Activated CD4-positive, alpha-beta T cell treated with anti-CD3 and anti-CD28 coated beads for 36 hours (primary cell): ENCODE measurements at regions not wholly inside any gene's neighbourhood (a gene's known extent, or its start where the extent isn't known, plus 50 kb on each side); places are given as distances from the start of the nearest gene placed in this dataset.
A peak's percentile ranks its signal among the peaks of the same experiment; 100 is the strongest.

Experiments used
- ATAC-seq: fragments of 200-7000 bp; cut with Tn5 transposase; one replicate; pipeline ENCODE4 v1.10.0; 2021; ENCODE audit warnings: mild to moderate bottlenecking, moderate library complexity
- CTCF ChIA-PET: fragments of 350-600 bp; sonication (Branson Sonifier 250); formaldehyde crosslinking; loops from one replicate; lab custom pipeline; 2021; ENCODE audit warnings: antibody characterized with exemption; lab: Charles Lee
- POLR2A ChIA-PET: fragments of 350-600 bp; sonication (Branson Sonifier 250); formaldehyde crosslinking; loops from one replicate; lab custom pipeline; 2021; ENCODE audit warnings: antibody characterized with exemption, inconsistent platforms; lab: Charles Lee
- DNase-seq: peaks from one replicate; pipeline ENCODE4 v3.0.0-alpha.2; 2020
- H3K27ac Mint-ChIP-seq: one replicate; pipeline ENCODE4 v1.8.0; 2021; ENCODE audit warnings: mixed read lengths
- H3K27me3 Mint-ChIP-seq: one replicate; pipeline ENCODE4 v1.8.0; 2021; ENCODE audit warnings: mixed read lengths
- H3K36me3 Mint-ChIP-seq: one replicate; pipeline ENCODE4 v1.8.0; 2021; ENCODE audit warnings: low read depth, mixed read lengths
- H3K4me1 Mint-ChIP-seq: one replicate; pipeline ENCODE4 v1.8.0; 2021; ENCODE audit warnings: mixed read lengths
- H3K4me3 Mint-ChIP-seq: one replicate; pipeline ENCODE4 v1.8.0; 2021; ENCODE audit warnings: mild to moderate bottlenecking, moderate library complexity, mixed read lengths
- H3K9me3 Mint-ChIP-seq: one replicate; pipeline ENCODE4 v1.8.0; 2021; ENCODE audit warnings: low read depth, mixed read lengths
- intact Hi-C, 2 experiments: fragments of 100-400 bp; cut with DNase I in 1 of 2; cut with micrococcal nuclease in 1 of 2; formaldehyde crosslinking; loops; one replicate each; pipeline versions ENCODE4 v1.14.2 to v1.15.1; 2022 to 2024; cut with DNase I, micrococcal nuclease

GRCh38 chr7:68680235-68680872 lies 917.9 kb upstream of the AUTS2 start:
- no peaks in the 10 kb centered on the region for H3K27me3 Mint-ChIP-seq
- no peak overlapping the region for H3K4me3 Mint-ChIP-seq
- no peak for DNase-seq
- POLR2A ChIA-PET: no interaction called here
- H3K36me3 Mint-ChIP-seq: no peaks in the 10 kb centered on the region
- no peak overlapping the region for H3K27ac Mint-ChIP-seq
- intact Hi-C loops: no loop called here
- H3K9me3 Mint-ChIP-seq: peaks cover 7% of the 10 kb centered on the region
- no peak for ATAC-seq
- H3K4me1 Mint-ChIP-seq: no peaks in the 10 kb centered on the region
- CTCF ChIA-PET: no interaction called here

GRCh38 chr7:68682910-68683309 lies 915.4 kb upstream of the AUTS2 start:
- POLR2A ChIA-PET: no interaction called here
- Mint-ChIP-seq H3K27ac (no peak overlapping the region), H3K4me1 (no peaks in the 10 kb centered on the region), H3K36me3 (no peaks in the 10 kb centered on the region), H3K4me3 (no peak overlapping the region), H3K27me3 (no peaks in the 10 kb centered on the region), H3K9me3 (peaks cover 8% of the 10 kb centered on the region)
- intact Hi-C loops: no loop called here
- DNase-seq (no peak), ATAC-seq (no peak)
- CTCF ChIA-PET: no interaction called here

GRCh38 chr7:68684246-68684839 lies 913.9 kb upstream of the AUTS2 start:
- no peak for DNase-seq
- Mint-ChIP-seq H3K36me3 (no peaks in the 10 kb centered on the region), H3K4me1 (no peaks in the 10 kb centered on the region), H3K27me3 (no peaks in the 10 kb centered on the region), H3K27ac (no peak overlapping the region), H3K4me3 (no peak overlapping the region), H3K9me3 (peaks cover 8% of the 10 kb centered on the region)
- ChIA-PET POLR2A (no interaction called here), CTCF (interaction anchor here (0.6 kb wide), 1 partner anchor 700 kb away, joined by 3 read pairs; no protein-coding TSS in a partner anchor)
- no peak for ATAC-seq
- intact Hi-C loops: no loop called here

- H3K9me3 Mint-ChIP-seq: peaks cover 9% of the 10 kb centered on the region
- intact Hi-C loops: no loop called here
- no peaks in the 10 kb centered on the region for H3K4me1 Mint-ChIP-seq
- no peaks in the 10 kb centered on the region for H3K36me3 Mint-ChIP-seq
- POLR2A ChIA-PET: no interaction called here
- CTCF ChIA-PET: interaction anchor here (0.6 kb wide), 1 partner anchor 700 kb away, joined by 3 read pairs; no protein-coding TSS in a partner anchor
- H3K27me3 Mint-ChIP-seq: no peaks in the 10 kb centered on the region
- no peak overlapping the region for H3K4me3 Mint-ChIP-seq
- no peak overlapping the region for H3K27ac Mint-ChIP-seq
- DNase-seq (no peak), ATAC-seq (no peak)
These were observed 913.3 kb upstream of the AUTS2 start for GRCh38 chr7:68684996-68685395.

- ChIA-PET POLR2A (no interaction called here), CTCF (interaction anchor here (0.7 kb wide), 2 partner anchors 253 to 1179 kb away, joined by 3 read pairs; no protein-coding TSS in a partner anchor)
- intact Hi-C loops: no loop called here
- no peak overlapping the region for H3K27ac Mint-ChIP-seq
- H3K9me3 Mint-ChIP-seq: peaks cover 8% of the 10 kb centered on the region
- H3K4me3 Mint-ChIP-seq: no peak overlapping the region
- no peaks in the 10 kb centered on the region for H3K27me3 Mint-ChIP-seq
- peak; percentile 33 for ATAC-seq
- DNase-seq: peak; percentile 10
- H3K36me3 Mint-ChIP-seq: no peaks in the 10 kb centered on the region
- no peaks in the 10 kb centered on the region for H3K4me1 Mint-ChIP-seq
These were observed 909.7 kb upstream of the AUTS2 start for GRCh38 chr7:68688416-68689086.

- Mint-ChIP-seq H3K36me3 (no peaks in the 10 kb centered on the region), H3K9me3 (peaks cover 9% of the 10 kb centered on the region), H3K27ac (no peak overlapping the region), H3K4me3 (no peak overlapping the region), H3K4me1 (no peaks in the 10 kb centered on the region), H3K27me3 (no peaks in the 10 kb centered on the region)
- no peak for ATAC-seq
- DNase-seq: no peak
- ChIA-PET POLR2A (no interaction called here), CTCF (no interaction called here)
- intact Hi-C loops: no loop called here
These were observed 909.2 kb upstream of the AUTS2 start for GRCh38 chr7:68689087-68689433.

GRCh38 chr7:68691261-68692216 lies 906.7 kb upstream of the AUTS2 start:
- POLR2A ChIA-PET: no interaction called here
- no peak overlapping the region for H3K27ac Mint-ChIP-seq
- no peak overlapping the region for H3K4me3 Mint-ChIP-seq
- CTCF ChIA-PET: no interaction called here
- no peak for ATAC-seq
- H3K27me3 Mint-ChIP-seq: no peaks in the 10 kb centered on the region
- no peaks in the 10 kb centered on the region for H3K4me1 Mint-ChIP-seq
- intact Hi-C loops: no loop called here
- DNase-seq: no peak
- H3K36me3 Mint-ChIP-seq: no peaks in the 10 kb centered on the region
- H3K9me3 Mint-ChIP-seq: peaks cover 10% of the 10 kb centered on the region

GRCh38 chr7:68692511-68692910 lies 905.8 kb upstream of the AUTS2 start:
- no peaks in the 10 kb centered on the region for H3K36me3 Mint-ChIP-seq
- intact Hi-C loops: no loop called here
- ATAC-seq: no peak
- no peak for DNase-seq
- peaks cover 13% of the 10 kb centered on the region for H3K9me3 Mint-ChIP-seq
- H3K27me3 Mint-ChIP-seq: no peaks in the 10 kb centered on the region
- POLR2A ChIA-PET: no interaction called here
- CTCF ChIA-PET: no interaction called here
- no peaks in the 10 kb centered on the region for H3K4me1 Mint-ChIP-seq
- H3K27ac Mint-ChIP-seq: no peak overlapping the region
- H3K4me3 Mint-ChIP-seq: no peak overlapping the region

GRCh38 chr7:68694656-68695055 lies 903.6 kb upstream of the AUTS2 start:
- Mint-ChIP-seq H3K9me3 (peaks cover 13% of the 10 kb centered on the region), H3K4me1 (no peaks in the 10 kb centered on the region), H3K27ac (no peak overlapping the region), H3K27me3 (no peaks in the 10 kb centered on the region), H3K36me3 (no peaks in the 10 kb centered on the region), H3K4me3 (no peak overlapping the region)
- ChIA-PET POLR2A (no interaction called here), CTCF (interaction anchor here (0.8 kb wide), 1 partner anchor 11 kb away, joined by 4 read pairs; no protein-coding TSS in a partner anchor)
- intact Hi-C loops: no loop called here
- ATAC-seq: no peak
- no peak for DNase-seq

- intact Hi-C loops: no loop called here
- CTCF ChIA-PET: no interaction called here
- DNase-seq (no peak), ATAC-seq (no peak)
- Mint-ChIP-seq H3K9me3 (peaks cover 7% of the 10 kb centered on the region), H3K4me3 (no peak overlapping the region), H3K36me3 (no peaks in the 10 kb centered on the region), H3K27me3 (no peaks in the 10 kb centered on the region), H3K27ac (no peak overlapping the region), H3K4me1 (no peaks in the 10 kb centered on the region)
- POLR2A ChIA-PET: no interaction called here
These were observed 900.4 kb upstream of the AUTS2 start for GRCh38 chr7:68697796-68698280.

- Mint-ChIP-seq H3K4me1 (no peaks in the 10 kb centered on the region), H3K4me3 (no peak overlapping the region), H3K36me3 (no peaks in the 10 kb centered on the region), H3K27ac (no peak overlapping the region), H3K9me3 (peaks cover 10% of the 10 kb centered on the region), H3K27me3 (no peaks in the 10 kb centered on the region)
- ChIA-PET POLR2A (no interaction called here), CTCF (no interaction called here)
- ATAC-seq (no peak), DNase-seq (no peak)
- intact Hi-C loops: no loop called here
These were observed 899.1 kb upstream of the AUTS2 start for GRCh38 chr7:68699090-68699711.
